ENCODE measurements at regions not wholly inside any gene's neighbourhood (a gene's known extent, or its start where the extent isn't known, plus 50 kb on each side); places are given as distances from the start of the nearest gene placed in this dataset.

GRCh38 chr2:145524836-145525235 is 1004.9 kb upstream of the ZEB2 start:
- Histone ChIP-seq H4K20me1 (ENCODE audit: insufficient read depth) (no peaks in the 10 kb centered on the region), H3K9me3 (ENCODE audit: control insufficient read depth in 1 of 2, insufficient read depth in 1 of 2, low read depth in 1 of 2, low read length in 2 of 2) (no peaks in the 10 kb centered on the region), H3K4me2 (ENCODE audit: low read length) (no peak overlapping the region), H3K27me3 (ENCODE audit: insufficient read depth, low read length) (no peaks in the 10 kb centered on the region), H3K9me2 (ENCODE audit: insufficient read depth) (no peaks in the 10 kb centered on the region), H3K4me3 (replicated peaks in 1 of 2; ENCODE audit: low read depth in 1 of 2, low read length in 2 of 2) (no peak overlapping the region), H3K79me2 (ENCODE audit: insufficient read depth, low read length) (no peaks in the 10 kb centered on the region), H3K36me3 (ENCODE audit: control insufficient read depth in 1 of 2, insufficient read depth in 2 of 2, low read length in 2 of 2) (no peaks in the 10 kb centered on the region), H2AFZ (ENCODE audit: low read depth, low read length, poor library complexity, severe bottlenecking) (no peak overlapping the region), H3K4me1 (ENCODE audit: control insufficient read depth in 1 of 2, insufficient read depth in 2 of 2, low read length in 2 of 2) (no peaks in the 10 kb centered on the region), H3K9ac (ENCODE audit: low read length) (no peak overlapping the region), H3K27ac (ENCODE audit: low read depth, low read length) (no peak overlapping the region)
- intact Hi-C loops (cut with micrococcal nuclease): no loop called here
- ChIA-PET RAD21 (ENCODE audit: low non-redundant PET in 1 of 2, low total read pairs in 2 of 2, uncharacterized antibody in 2 of 2, unreplicated experiment in 2 of 2) (no interaction called here), POLR2A (no interaction called here), CTCF (no interaction called here)
- no TSS peak for BruUV-seq (replicated peaks)
- DNase-seq (ENCODE audit: low read depth, low spot score): no peak
- no peak for ATAC-seq
- TF ChIP-seq CEBPB (IDR thresholded peaks at IDR 0.05; ENCODE audit: low read depth) (no peak), CBX3 (IDR thresholded peaks at IDR 0.05; ENCODE audit: low read depth) (no peak), ZBTB33 (IDR thresholded peaks at IDR 0.05; ENCODE audit: extremely low read depth, insufficient replicate concordance, low read length) (no peak), YY1 (IDR thresholded peaks at IDR 0.05; ENCODE audit: extremely low read depth, insufficient replicate concordance, low read depth, low read length) (no peak), TCF7L2 (IDR thresholded peaks at IDR 0.05; ENCODE audit: borderline replicate concordance, extremely low read depth, insufficient read depth, insufficient read length) (no peak), EZH2 (IDR thresholded peaks at IDR 0.05) (no peak), EZH2phosphoT487 (IDR thresholded peaks at IDR 0.05; ENCODE audit: borderline replicate concordance) (no peak), SP1 (IDR thresholded peaks at IDR 0.05; ENCODE audit: low read depth) (no peak), POLR2A (IDR thresholded peaks at IDR 0.05; ENCODE audit: borderline replicate concordance, extremely low read depth, insufficient read depth, insufficient read length) (no peak), SRF (IDR thresholded peaks at IDR 0.05; ENCODE audit: low read depth) (no peak), RAD21 (IDR thresholded peaks at IDR 0.05; ENCODE audit: low read depth) (no peak), ZNF274 (IDR thresholded peaks at IDR 0.05; ENCODE audit: low read depth, low read length) (no peak), FOSL1 (IDR thresholded peaks at IDR 0.05; ENCODE audit: low read depth) (no peak), MAX (IDR thresholded peaks at IDR 0.05) (no peak), ELF1 (IDR thresholded peaks at IDR 0.05; ENCODE audit: borderline replicate concordance, low read depth) (no peak)
- TF ChIP-seq, protein P1, sequence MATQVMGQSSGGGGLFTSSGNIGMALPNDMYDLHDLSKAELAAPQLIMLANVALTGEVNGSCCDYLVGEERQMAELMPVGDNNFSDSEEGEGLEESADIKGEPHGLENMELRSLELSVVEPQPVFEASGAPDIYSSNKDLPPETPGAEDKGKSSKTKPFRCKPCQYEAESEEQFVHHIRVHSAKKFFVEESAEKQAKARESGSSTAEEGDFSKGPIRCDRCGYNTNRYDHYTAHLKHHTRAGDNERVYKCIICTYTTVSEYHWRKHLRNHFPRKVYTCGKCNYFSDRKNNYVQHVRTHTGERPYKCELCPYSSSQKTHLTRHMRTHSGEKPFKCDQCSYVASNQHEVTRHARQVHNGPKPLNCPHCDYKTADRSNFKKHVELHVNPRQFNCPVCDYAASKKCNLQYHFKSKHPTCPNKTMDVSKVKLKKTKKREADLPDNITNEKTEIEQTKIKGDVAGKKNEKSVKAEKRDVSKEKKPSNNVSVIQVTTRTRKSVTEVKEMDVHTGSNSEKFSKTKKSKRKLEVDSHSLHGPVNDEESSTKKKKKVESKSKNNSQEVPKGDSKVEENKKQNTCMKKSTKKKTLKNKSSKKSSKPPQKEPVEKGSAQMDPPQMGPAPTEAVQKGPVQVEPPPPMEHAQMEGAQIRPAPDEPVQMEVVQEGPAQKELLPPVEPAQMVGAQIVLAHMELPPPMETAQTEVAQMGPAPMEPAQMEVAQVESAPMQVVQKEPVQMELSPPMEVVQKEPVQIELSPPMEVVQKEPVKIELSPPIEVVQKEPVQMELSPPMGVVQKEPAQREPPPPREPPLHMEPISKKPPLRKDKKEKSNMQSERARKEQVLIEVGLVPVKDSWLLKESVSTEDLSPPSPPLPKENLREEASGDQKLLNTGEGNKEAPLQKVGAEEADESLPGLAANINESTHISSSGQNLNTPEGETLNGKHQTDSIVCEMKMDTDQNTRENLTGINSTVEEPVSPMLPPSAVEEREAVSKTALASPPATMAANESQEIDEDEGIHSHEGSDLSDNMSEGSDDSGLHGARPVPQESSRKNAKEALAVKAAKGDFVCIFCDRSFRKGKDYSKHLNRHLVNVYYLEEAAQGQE (IDR thresholded peaks at IDR 0.05; ENCODE audit: low read depth): no peak
